Kidney capillary endothelial cell (primary cell): ENCODE measurements at regions not wholly inside any gene's neighbourhood (a gene's known extent, or its start where the extent isn't known, plus 50 kb on each side); places are given as distances from the start of the nearest gene placed in this dataset.

Experiments
- DNase-seq: peaks from one replicate; pipeline ENCODE4 v3.0.0-alpha.2; 2018; ENCODE audit warnings: low spot score

DNA sequence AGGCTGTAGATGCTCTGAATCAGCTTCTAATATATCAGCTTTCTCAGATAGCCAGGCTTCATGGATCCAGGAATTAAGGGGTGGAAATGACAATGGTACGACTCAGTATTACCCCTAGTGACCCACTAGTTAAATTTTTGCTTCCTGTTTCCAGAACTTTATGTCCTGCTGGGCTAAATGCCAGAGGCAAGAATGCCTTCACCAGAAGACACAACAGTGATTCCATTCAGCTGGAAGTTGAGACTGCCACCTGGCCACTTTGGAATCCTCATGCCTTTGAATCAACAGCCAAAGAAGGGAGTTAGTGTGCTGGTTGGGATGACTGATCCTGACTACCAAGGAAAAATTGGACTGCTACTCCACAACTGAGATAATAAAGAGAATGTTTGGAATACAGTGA is 239.1 kb downstream of the ASXL3 start:
- no peak for DNase-seq

DNA sequence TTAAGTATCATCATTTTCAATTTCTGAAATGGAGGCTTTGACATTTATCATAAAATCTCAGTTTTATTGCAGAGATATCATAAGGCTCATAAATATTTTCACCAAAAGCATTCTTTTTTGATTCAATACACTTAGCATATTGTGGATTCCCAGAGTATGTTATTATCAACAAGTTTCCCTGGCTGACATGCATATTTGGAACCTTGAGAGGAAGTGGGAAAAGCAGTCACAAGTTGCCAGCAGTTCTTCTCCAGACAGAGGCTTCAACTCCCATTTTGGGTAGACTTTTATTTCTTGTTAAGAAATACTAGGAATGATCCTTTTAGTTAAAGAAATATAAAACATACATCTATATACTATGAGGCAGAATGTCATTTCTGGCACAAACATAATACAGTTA is 236.5 kb downstream of the ASXL3 start:
- no peak for DNase-seq

- DNase-seq: no peak
Observed at GRCh38 chr18:33812186-33812585, 234.2 kb downstream of the ASXL3 start.

DNA sequence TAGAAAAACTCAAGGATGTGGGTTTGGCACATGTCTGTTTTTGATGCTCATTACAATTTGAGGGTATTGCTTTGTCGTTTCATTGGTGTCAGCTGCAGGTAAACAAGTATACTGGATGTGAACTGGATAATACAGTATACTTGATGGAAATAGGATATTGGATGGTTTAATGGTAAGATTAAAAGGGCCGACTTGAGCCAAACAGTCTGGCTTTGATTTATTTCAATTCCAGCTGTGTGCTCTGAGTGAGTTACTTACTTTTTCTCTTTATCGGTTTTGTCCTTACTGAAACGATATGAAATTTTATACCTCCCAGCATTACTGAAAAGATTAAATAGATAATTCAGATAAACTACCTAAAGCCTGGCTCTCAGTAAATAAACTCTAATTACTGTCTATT is 227.6 kb downstream of the ASXL3 start:
- DNase-seq: no peak

- DNase-seq: no peak
Observed at GRCh38 chr18:33804258-33804657, 226.2 kb downstream of the ASXL3 start.

GRCh38 chr18:33803636-33804035 is 225.6 kb downstream of the ASXL3 start:
- no peak for DNase-seq

- DNase-seq: no peak
Observed at GRCh38 chr18:33802955-33803354, 224.9 kb downstream of the ASXL3 start.
